ENCODE measurements at regions not wholly inside any gene's neighbourhood (a gene's known extent, or its start where the extent isn't known, plus 50 kb on each side); places are given as distances from the start of the nearest gene placed in this dataset.

- DNase-seq (ENCODE audit: low read depth): no peak
- no peak overlapping the region for H3K4me3 ChIP-seq (ENCODE audit: control insufficient read depth, low read depth, low read length)
Measured at GRCh38 chr4:107317611-107318010, 281.5 kb upstream of the DKK2 start.

GRCh38 chr4:107315584-107315983, 279.5 kb upstream of the DKK2 start:
- no peak for DNase-seq (ENCODE audit: low read depth)
- H3K4me3 ChIP-seq (ENCODE audit: control insufficient read depth, low read depth, low read length): no peak overlapping the region
- TF ChIP-seq CTCF (IDR thresholded peaks at IDR 0.05; ENCODE audit: control insufficient read depth, insufficient read depth, low read depth, low read length, missing control alignments): no peak

More at GRCh38 chr4:107317611-107318010, 281.5 kb upstream of the DKK2 start:
- TF ChIP-seq CTCF (IDR thresholded peaks at IDR 0.05; ENCODE audit: control insufficient read depth, insufficient read depth, low read depth, low read length, missing control alignments): no peak

GRCh38 chr4:107314156-107314555, 278.0 kb upstream of the DKK2 start:
- no peak overlapping the region for H3K4me3 ChIP-seq (ENCODE audit: control insufficient read depth, low read depth, low read length)
- no peak for TF ChIP-seq CTCF (IDR thresholded peaks at IDR 0.05; ENCODE audit: control insufficient read depth, insufficient read depth, low read depth, low read length, missing control alignments)
- no peak for DNase-seq (ENCODE audit: low read depth)

- H3K4me3 ChIP-seq (ENCODE audit: control insufficient read depth, low read depth, low read length): no peak overlapping the region
- no peak for DNase-seq (ENCODE audit: low read depth)
- TF ChIP-seq CTCF (IDR thresholded peaks at IDR 0.05; ENCODE audit: control insufficient read depth, insufficient read depth, low read depth, low read length, missing control alignments): no peak
Measured at GRCh38 chr4:107312366-107312765, 276.3 kb upstream of the DKK2 start.

GRCh38 chr4:107304699-107305286, 268.7 kb upstream of the DKK2 start:
- no peak for TF ChIP-seq CTCF (IDR thresholded peaks at IDR 0.05; ENCODE audit: control insufficient read depth, insufficient read depth, low read depth, low read length, missing control alignments)
- no peak overlapping the region for H3K4me3 ChIP-seq (ENCODE audit: control insufficient read depth, low read depth, low read length)
- DNase-seq (ENCODE audit: low read depth): no peak

GRCh38 chr4:107299646-107300045, 263.5 kb upstream of the DKK2 start:
- DNase-seq (ENCODE audit: low read depth): no peak
- H3K4me3 ChIP-seq (ENCODE audit: control insufficient read depth, low read depth, low read length): no peak overlapping the region
- no peak for TF ChIP-seq CTCF (IDR thresholded peaks at IDR 0.05; ENCODE audit: control insufficient read depth, insufficient read depth, low read depth, low read length, missing control alignments)

GRCh38 chr4:107292979-107293378, 256.9 kb upstream of the DKK2 start:
- no peak for DNase-seq (ENCODE audit: low read depth)
- H3K4me3 ChIP-seq (ENCODE audit: control insufficient read depth, low read depth, low read length): no peak overlapping the region
- TF ChIP-seq CTCF (IDR thresholded peaks at IDR 0.05; ENCODE audit: control insufficient read depth, insufficient read depth, low read depth, low read length, missing control alignments): no peak

Measured in AG09309 (cell line).